B cell (primary cell): ENCODE measurements at regions not wholly inside any gene's neighbourhood (a gene's known extent, or its start where the extent isn't known, plus 50 kb on each side); places are given as distances from the start of the nearest gene placed in this dataset.

Experiments used
- ATAC-seq: fragments of 200-7000 bp; cut with Tn5 transposase; one replicate; pipeline ENCODE4 v1.10.0; 2021; ENCODE audit warnings: low read depth, mild to moderate bottlenecking, moderate number of reproducible peaks, moderate library complexity
- CTCF ChIA-PET: fragments of 350-600 bp; sonication (Branson Sonifier 250); formaldehyde crosslinking; loops from one replicate; lab custom pipeline; 2021; ENCODE audit warnings: antibody characterized with exemption, inconsistent platforms; lab: Charles Lee
- POLR2A ChIA-PET: fragments of 350-600 bp; sonication (Branson Sonifier 250); formaldehyde crosslinking; loops from one replicate; lab custom pipeline; 2021; ENCODE audit warnings: antibody characterized with exemption; lab: Charles Lee
- DNase-seq: peaks from one replicate; pipeline ENCODE4 v3.0.0; 2013
- H2AFZ ChIP-seq: 2 replicates; pipeline ENCODE4 v1.6.1; 2012; ENCODE audit warnings: mild to moderate bottlenecking, low read depth, low read length; ENCODE audit not compliant: insufficient read depth, poor library complexity, severe bottlenecking
- H3K27ac ChIP-seq, 2 donors: 1 replicate in 1 of 2; 2 replicates in 1 of 2; pipeline ENCODE4 v1.5.1; 2012 to 2013; ENCODE audit warnings: low read length in 2 of 2, mild to moderate bottlenecking in 2 of 2, moderate library complexity in 1 of 2
- H3K27me3 ChIP-seq, 4 experiments: fragments of 200-600 bp in 1 of 4; sonication (generic) in 1 of 4; replicated peaks in 1 of 4; 1 replicate in 2 of 4; 2 replicates in 2 of 4; pipeline versions ENCODE4 v1.6.1 to v1.7.0; 2013 to 2016; ENCODE audit warnings: low read length in 3 of 4, mild to moderate bottlenecking in 2 of 4, mixed read lengths in 1 of 4, moderate library complexity in 1 of 4; ENCODE audit not compliant: insufficient read depth in 4 of 4, control insufficient read depth in 3 of 4; ENCODE audit errors: control extremely low read depth in 1 of 4
- H3K36me3 ChIP-seq, 2 experiments: replicated peaks in 1 of 2; 1 replicate in 1 of 2; 2 replicates in 1 of 2; pipeline versions ENCODE4 v1.6.1 to v1.7.1; 2013; ENCODE audit warnings: low read length in 1 of 2; ENCODE audit not compliant: insufficient read depth in 2 of 2, control insufficient read depth in 1 of 2; ENCODE audit errors: control extremely low read depth in 1 of 2, extremely low read depth in 1 of 2
- H3K4me1 ChIP-seq, 2 donors: fragments of 200-600 bp in 1 of 2; sonication (generic) in 1 of 2; 1 replicate in 1 of 2; 2 replicates in 1 of 2; pipeline versions ENCODE4 v1.5.1 to v1.6.1; 2013 to 2017; ENCODE audit warnings: low read length in 2 of 2; ENCODE audit not compliant: control insufficient read depth in 2 of 2, insufficient read depth in 2 of 2
- H3K4me2 ChIP-seq: replicated peaks from 2 replicates; pipeline ENCODE3; 2012; ENCODE audit warnings: mild to moderate bottlenecking, low read depth, low read length; ENCODE audit not compliant: poor library complexity, severe bottlenecking
- H3K4me3 ChIP-seq, 5 experiments: fragments of 200-600 bp in 1 of 5; sonication (generic) in 1 of 5; 1 replicate in 3 of 5; 2 replicates in 2 of 5; pipeline versions ENCODE4 v1.5.1 to v1.7.0; 2011 to 2016; ENCODE audit warnings: low read length in 4 of 5, mild to moderate bottlenecking in 4 of 5, low read depth in 2 of 5, control low read depth in 1 of 5, moderate library complexity in 1 of 5; ENCODE audit not compliant: insufficient read depth in 1 of 5; ENCODE audit errors: control extremely low read depth in 1 of 5, extremely low read depth in 1 of 5
- H3K79me2 ChIP-seq: fragments of 200-600 bp; sonication (generic); one replicate; pipeline ENCODE4 v1.6.0; 2016; ENCODE audit warnings: low read length; ENCODE audit not compliant: control insufficient read depth, insufficient read depth
- H3K9ac ChIP-seq: fragments of 200-600 bp; sonication (generic); 2 replicates; pipeline ENCODE4 v1.6.1; 2017; ENCODE audit warnings: mild to moderate bottlenecking, low read length, moderate library complexity
- H3K9me3 ChIP-seq, 3 donors: one replicate each; pipeline versions ENCODE4 v1.6.1 to v1.7.1; 2013; ENCODE audit warnings: low read length in 2 of 3; ENCODE audit not compliant: control insufficient read depth in 2 of 3, insufficient read depth in 1 of 3; ENCODE audit errors: control extremely low read depth in 1 of 3
- H4K20me1 ChIP-seq: 2 replicates; pipeline ENCODE4 v1.6.0; 2012; ENCODE audit warnings: mild to moderate bottlenecking, low read length; ENCODE audit not compliant: insufficient read depth, control insufficient read depth, poor library complexity, severe bottlenecking
- H3K27ac Mint-ChIP-seq: one replicate; pipeline ENCODE4 v1.8.0; 2021; ENCODE audit warnings: mixed read lengths
- H3K27me3 Mint-ChIP-seq: one replicate; pipeline ENCODE4 v1.8.0; 2021; ENCODE audit warnings: mixed read lengths
- H3K4me1 Mint-ChIP-seq: one replicate; pipeline ENCODE4 v1.8.0; 2021; ENCODE audit warnings: mixed read lengths
- H3K4me3 Mint-ChIP-seq: one replicate; pipeline ENCODE4 v1.8.0; 2021; ENCODE audit warnings: mixed read lengths
- H3K9me3 Mint-ChIP-seq: one replicate; pipeline ENCODE4 v1.8.0; 2022; ENCODE audit warnings: mixed read lengths; ENCODE audit not compliant: insufficient read depth
- EZH2 ChIP-seq: IDR thresholded peaks from 2 replicates; pipeline ENCODE4 v1.6.1; 2012; ENCODE audit warnings: borderline replicate concordance, low read depth, mild to moderate bottlenecking, moderate library complexity, low read length; ENCODE audit not compliant: insufficient read depth, poor library complexity, severe bottlenecking
- WGBS: methylation state at CpG from one replicate; pipeline ENCODE4 v1.1.5; 2013; ENCODE audit warnings: missing lambda C conversion rate; ENCODE audit not compliant: insufficient coverage; 5-methylcytosine and 5-hydroxymethylcytosine counted together
- intact Hi-C: fragments of 100-400 bp; cut with micrococcal nuclease; formaldehyde crosslinking; loops from one replicate; pipeline ENCODE4 v1.10.0; 2022
- TF ChIP-seq, protein P1 (sequence below): fragments of 200-600 bp; IDR thresholded peaks from one replicate; pipeline ENCODE4 v1.8.0; 2022; ENCODE audit warnings: antibody characterized with exemption, mild to moderate bottlenecking

- H4K20me1 ChIP-seq = no peaks in the 10 kb centered on the region
- H3K79me2 ChIP-seq = no peaks in the 10 kb centered on the region
- H3K4me1 ChIP-seq = no peaks in the 10 kb centered on the region
- WGBS = no CpG with 5 or more reads among the region's 6 CpGs
- no peak overlapping the region for H3K4me3 ChIP-seq
- no peaks in the 10 kb centered on the region for H3K9me3 ChIP-seq
- no peak overlapping the region for H3K27ac ChIP-seq
- intact Hi-C loops = no loop called here
- CTCF ChIA-PET = no interaction called here
- DNase-seq = no peak
- Mint-ChIP-seq H3K4me3 (no peak overlapping the region), H3K27ac (no peak overlapping the region), H3K4me1 (no peaks in the 10 kb centered on the region), H3K27me3 (no peaks in the 10 kb centered on the region), H3K9me3 (no peaks in the 10 kb centered on the region)
- no peaks in the 10 kb centered on the region for H3K27me3 ChIP-seq
- H3K9ac ChIP-seq = no peak overlapping the region
- POLR2A ChIA-PET = no interaction called here
- H3K4me2 ChIP-seq = no peak overlapping the region
- H3K36me3 ChIP-seq = no peaks in the 10 kb centered on the region
- ATAC-seq = no peak
- no peak overlapping the region for H2AFZ ChIP-seq
- no peak for TF ChIP-seq EZH2
- TF ChIP-seq, protein P1, sequence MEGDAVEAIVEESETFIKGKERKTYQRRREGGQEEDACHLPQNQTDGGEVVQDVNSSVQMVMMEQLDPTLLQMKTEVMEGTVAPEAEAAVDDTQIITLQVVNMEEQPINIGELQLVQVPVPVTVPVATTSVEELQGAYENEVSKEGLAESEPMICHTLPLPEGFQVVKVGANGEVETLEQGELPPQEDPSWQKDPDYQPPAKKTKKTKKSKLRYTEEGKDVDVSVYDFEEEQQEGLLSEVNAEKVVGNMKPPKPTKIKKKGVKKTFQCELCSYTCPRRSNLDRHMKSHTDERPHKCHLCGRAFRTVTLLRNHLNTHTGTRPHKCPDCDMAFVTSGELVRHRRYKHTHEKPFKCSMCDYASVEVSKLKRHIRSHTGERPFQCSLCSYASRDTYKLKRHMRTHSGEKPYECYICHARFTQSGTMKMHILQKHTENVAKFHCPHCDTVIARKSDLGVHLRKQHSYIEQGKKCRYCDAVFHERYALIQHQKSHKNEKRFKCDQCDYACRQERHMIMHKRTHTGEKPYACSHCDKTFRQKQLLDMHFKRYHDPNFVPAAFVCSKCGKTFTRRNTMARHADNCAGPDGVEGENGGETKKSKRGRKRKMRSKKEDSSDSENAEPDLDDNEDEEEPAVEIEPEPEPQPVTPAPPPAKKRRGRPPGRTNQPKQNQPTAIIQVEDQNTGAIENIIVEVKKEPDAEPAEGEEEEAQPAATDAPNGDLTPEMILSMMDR = no peak
Measured at GRCh38 chr4:181083757-181084361, 1159.3 kb upstream of the TENM3 start.

GRCh38 chr4:181085557-181085956 is 1157.6 kb upstream of the TENM3 start:
- no peak for TF ChIP-seq EZH2
- TF ChIP-seq, protein P1 = no peak
- intact Hi-C loops = no loop called here
- ATAC-seq (no peak), DNase-seq (no peak)
- H3K9me3 Mint-ChIP-seq = peaks cover 3% of the 10 kb centered on the region
- Histone ChIP-seq H3K27ac (no peak overlapping the region), H4K20me1 (no peaks in the 10 kb centered on the region), H3K4me2 (no peak overlapping the region), H3K79me2 (no peaks in the 10 kb centered on the region), H3K4me1 (no peaks in the 10 kb centered on the region), H3K4me3 (no peak overlapping the region), H3K9ac (no peak overlapping the region), H3K9me3 (no peaks in the 10 kb centered on the region), H3K27me3 (no peaks in the 10 kb centered on the region), H3K36me3 (no peaks in the 10 kb centered on the region), H2AFZ (no peak overlapping the region)
- POLR2A ChIA-PET = no interaction called here
- H3K4me1 Mint-ChIP-seq = no peaks in the 10 kb centered on the region
- H3K4me3 Mint-ChIP-seq = no peak overlapping the region
- CTCF ChIA-PET = no interaction called here
- H3K27me3 Mint-ChIP-seq = no peaks in the 10 kb centered on the region
- no peak overlapping the region for H3K27ac Mint-ChIP-seq
- WGBS = no CpG with 5 or more reads among the region's 3 CpGs
